Stomach (tissue), 8 donors: ENCODE measurements at regions not wholly inside any gene's neighbourhood (a gene's known extent, or its start where the extent isn't known, plus 50 kb on each side); places are given as distances from the start of the nearest gene placed in this dataset.

Source experiments
- DNase-seq, 2 donors: peaks; one replicate each; pipeline versions ENCODE4 v3.0.0 to v3.0.0-alpha.2; 2013 to 2019
- H3K27ac ChIP-seq, 5 donors: fragments of 200-600 bp in 4 of 5; sonication (generic) in 4 of 5; one replicate each; pipeline ENCODE4 v1.5.1; 2013 to 2019; ENCODE audit warnings: mild to moderate bottlenecking in 1 of 5, moderate library complexity in 1 of 5
- H3K27me3 ChIP-seq, 3 donors: fragments of 200-600 bp; sonication (generic); one replicate each; pipeline ENCODE4 v1.5.1; 2017 to 2019; ENCODE audit warnings: mixed run types in 1 of 3
- H3K36me3 ChIP-seq, 4 donors: fragments of 200-600 bp; sonication (generic); 1 replicate in 3 of 4; 2 replicates in 1 of 4; pipeline ENCODE4 v1.5.1; 2016 to 2019
- H3K4me1 ChIP-seq, 4 donors: fragments of 200-600 bp; sonication (generic); one replicate each; pipeline ENCODE4 v1.5.1; 2016 to 2019
- H3K4me3 ChIP-seq, 4 donors: fragments of 200-600 bp; sonication (generic) in 3 of 4; one replicate each; pipeline ENCODE4 v1.5.1; 2016 to 2019; ENCODE audit warnings: mild to moderate bottlenecking in 1 of 4
- H3K9me3 ChIP-seq, 4 donors: fragments of 200-600 bp; sonication (generic); one replicate each; pipeline ENCODE4 v1.5.1; 2016 to 2019
- EP300 ChIP-seq: sonication (generic); formaldehyde crosslinking; IDR thresholded peaks from one replicate; pipeline ENCODE4 v1.6.1; 2017; ENCODE audit warnings: antibody characterized with exemption
- POLR2A ChIP-seq, 4 donors: fragments of 450-650 bp; IDR thresholded peaks; one replicate each; pipeline ENCODE4 v1.6.1; 2016; ENCODE audit warnings: antibody characterized with exemption in 4 of 4, control low read depth in 2 of 4, mild to moderate bottlenecking in 1 of 4, moderate library complexity in 1 of 4
- POLR2AphosphoS5 ChIP-seq, 3 donors: sonication (generic); formaldehyde crosslinking; IDR thresholded peaks; one replicate each; pipeline ENCODE4 v1.6.1; 2016; ENCODE audit warnings: antibody characterized with exemption in 3 of 3
- WGBS, 5 donors: extraction: QIAGEN DNeasy Blood & Tissue Kit in 3 of 5; methylation state at CpG; one replicate each; pipeline versions ENCODE4 v1.1.5 to v1.1.7; 2013 to 2018; 5-methylcytosine and 5-hydroxymethylcytosine counted together
- intact Hi-C: fragments of 100-400 bp; cut with DNase I; formaldehyde crosslinking; loops from one replicate; pipeline ENCODE4 v1.15.1; 2023; ENCODE audit warnings: low total_unique reads
- TF ChIP-seq, protein P1 (sequence below), 7 experiments: fragments of 450-650 bp in 4 of 7; fragments of 200-600 bp in 3 of 7; sonication (generic) in 3 of 7; IDR thresholded peaks; one replicate each; pipeline ENCODE4 v1.5.1; 2016 to 2019; ENCODE audit warnings: antibody characterized with exemption in 7 of 7, control low read depth in 2 of 7, mild to moderate bottlenecking in 1 of 7
- donor health status: healthy with polysubstance abuse.
- donor health status: Bipolar disorder and iron deficiency.
- donor health status: healthy.

GRCh38 chr14:26694521-26694920, 96.7 kb upstream of the NOVA1 start:
- H3K9me3 ChIP-seq, result no peaks in the 10 kb centered on the region
- H3K36me3 ChIP-seq, result no peaks in the 10 kb centered on the region
- H3K27ac ChIP-seq, result no peak overlapping the region
- TF ChIP-seq POLR2A (IDR thresholded peaks at IDR 0.05) (no peak), POLR2AphosphoS5 (IDR thresholded peaks at IDR 0.05) (no peak), EP300 (no peak)
- TF ChIP-seq, protein P1, sequence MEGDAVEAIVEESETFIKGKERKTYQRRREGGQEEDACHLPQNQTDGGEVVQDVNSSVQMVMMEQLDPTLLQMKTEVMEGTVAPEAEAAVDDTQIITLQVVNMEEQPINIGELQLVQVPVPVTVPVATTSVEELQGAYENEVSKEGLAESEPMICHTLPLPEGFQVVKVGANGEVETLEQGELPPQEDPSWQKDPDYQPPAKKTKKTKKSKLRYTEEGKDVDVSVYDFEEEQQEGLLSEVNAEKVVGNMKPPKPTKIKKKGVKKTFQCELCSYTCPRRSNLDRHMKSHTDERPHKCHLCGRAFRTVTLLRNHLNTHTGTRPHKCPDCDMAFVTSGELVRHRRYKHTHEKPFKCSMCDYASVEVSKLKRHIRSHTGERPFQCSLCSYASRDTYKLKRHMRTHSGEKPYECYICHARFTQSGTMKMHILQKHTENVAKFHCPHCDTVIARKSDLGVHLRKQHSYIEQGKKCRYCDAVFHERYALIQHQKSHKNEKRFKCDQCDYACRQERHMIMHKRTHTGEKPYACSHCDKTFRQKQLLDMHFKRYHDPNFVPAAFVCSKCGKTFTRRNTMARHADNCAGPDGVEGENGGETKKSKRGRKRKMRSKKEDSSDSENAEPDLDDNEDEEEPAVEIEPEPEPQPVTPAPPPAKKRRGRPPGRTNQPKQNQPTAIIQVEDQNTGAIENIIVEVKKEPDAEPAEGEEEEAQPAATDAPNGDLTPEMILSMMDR (IDR thresholded peaks at IDR 0.05), result no peak
- H3K27me3 ChIP-seq, result no peaks in the 10 kb centered on the region
- no peak overlapping the region for H3K4me3 ChIP-seq
- intact Hi-C loops, result no loop called here
- H3K4me1 ChIP-seq, result no peaks in the 10 kb centered on the region
- DNase-seq, result no peak

DNA sequence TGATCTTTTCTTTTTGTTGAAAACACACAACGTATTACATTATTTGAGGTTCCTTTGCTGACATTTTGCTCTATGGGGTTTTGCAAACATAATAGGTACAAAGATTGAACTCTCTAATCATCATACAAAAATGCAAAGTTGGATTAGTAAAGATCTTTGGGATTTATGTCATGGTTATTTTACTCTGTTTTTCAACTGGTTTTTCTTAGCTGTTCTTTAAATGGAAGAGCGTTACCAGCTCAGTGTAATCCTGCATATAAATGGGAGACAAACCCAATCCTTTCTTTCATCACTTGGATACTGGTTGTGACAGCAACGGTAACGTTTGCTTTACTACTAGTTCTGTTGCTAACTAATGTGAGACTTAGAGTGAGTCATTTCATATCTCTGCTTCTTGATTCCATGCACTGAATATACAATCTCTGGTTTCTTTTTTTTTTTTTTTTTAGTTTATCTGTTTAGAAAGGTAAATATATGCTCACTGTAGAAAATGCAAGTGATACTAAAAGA, 104.9 kb upstream of the NOVA1 start:
- intact Hi-C loops, result no loop called here
- Histone ChIP-seq H3K36me3 (no peaks in the 10 kb centered on the region), H3K27ac (no peak overlapping the region), H3K4me1 (no peaks in the 10 kb centered on the region), H3K9me3 (no peaks in the 10 kb centered on the region), H3K27me3 (no peaks in the 10 kb centered on the region), H3K4me3 (no peak overlapping the region)
- TF ChIP-seq, protein P1 (IDR thresholded peaks at IDR 0.05), result no peak
- TF ChIP-seq POLR2AphosphoS5 (IDR thresholded peaks at IDR 0.05), result no peak
- 38 to 45% (median 41%) methylated on average over 4 of the region's 4 CpGs for WGBS, 5 donors
- DNase-seq, result peak in 1 of 2 donors; percentile 6

DNA sequence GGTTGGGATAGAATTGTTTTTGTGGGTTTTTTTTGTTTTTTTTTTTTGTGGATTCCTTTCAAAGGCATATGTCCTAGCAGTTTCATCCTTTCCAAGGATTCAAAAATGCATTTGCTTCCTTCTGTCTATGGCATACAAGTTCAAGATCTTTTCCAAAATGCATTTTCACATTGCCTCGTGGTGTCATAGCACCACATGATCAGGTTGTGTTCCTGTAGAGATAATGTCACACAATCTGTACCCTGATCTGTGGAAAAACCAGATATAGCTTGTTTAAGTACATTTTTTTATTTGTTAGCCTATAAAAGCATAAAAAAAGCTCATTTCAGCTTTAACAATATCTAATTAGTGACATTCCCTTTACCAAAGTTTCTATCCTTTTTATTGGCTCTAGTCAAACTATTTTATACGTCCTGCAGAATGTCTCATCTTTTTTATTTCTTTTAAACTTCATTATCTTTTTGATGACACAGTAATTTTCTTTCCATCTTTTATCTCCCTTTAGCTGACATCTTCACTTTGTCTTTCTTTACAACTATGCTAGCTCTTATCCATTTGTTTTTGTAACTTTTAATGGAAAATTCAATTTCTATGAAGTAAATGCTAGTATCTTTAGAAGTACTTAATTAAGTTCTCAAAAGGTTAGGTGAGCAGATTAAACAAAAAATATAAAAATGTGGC, 106.0 kb upstream of the NOVA1 start:
- no peaks in the 10 kb centered on the region for H3K9me3 ChIP-seq
- no peaks in the 10 kb centered on the region for H3K27me3 ChIP-seq
- H3K4me1 ChIP-seq, result no peaks in the 10 kb centered on the region
- intact Hi-C loops, result no loop called here
- 70 to 77% (median 76%) methylated on average over 2 of the region's 2 CpGs for WGBS, 5 donors
- H3K36me3 ChIP-seq, result no peaks in the 10 kb centered on the region
- no peak for TF ChIP-seq EP300
- no peak for TF ChIP-seq POLR2A (IDR thresholded peaks at IDR 0.05)
- no peak for TF ChIP-seq POLR2AphosphoS5 (IDR thresholded peaks at IDR 0.05)
- TF ChIP-seq, protein P1 (IDR thresholded peaks at IDR 0.05), result no peak
- H3K4me3 ChIP-seq, result no peak overlapping the region
- H3K27ac ChIP-seq, result no peak overlapping the region
- no peak for DNase-seq

- Histone ChIP-seq H3K9me3 (no peaks in the 10 kb centered on the region), H3K27ac (no peak overlapping the region)
- 26 to 51% (median 39%) methylated on average over 3 of the region's 3 CpGs for WGBS, 5 donors
Measured at GRCh38 chr14:26707234-26707633, 109.4 kb upstream of the NOVA1 start.

More at GRCh38 chr14:26707234-26707633, 109.4 kb upstream of the NOVA1 start:
- TF ChIP-seq POLR2A (IDR thresholded peaks at IDR 0.05), result no peak
- TF ChIP-seq, protein P1 (IDR thresholded peaks at IDR 0.05), result no peak
- TF ChIP-seq EP300, result no peak
- TF ChIP-seq POLR2AphosphoS5 (IDR thresholded peaks at IDR 0.05), result no peak
- Histone ChIP-seq H3K4me1 (no peaks in the 10 kb centered on the region), H3K36me3 (no peaks in the 10 kb centered on the region), H3K27me3 (no peaks in the 10 kb centered on the region), H3K4me3 (no peak overlapping the region)
- DNase-seq, result no peak
- intact Hi-C loops, result no loop called here
